PC-3 (cell line): ENCODE measurements at regions not wholly inside any gene's neighbourhood (a gene's known extent, or its start where the extent isn't known, plus 50 kb on each side); places are given as distances from the start of the nearest gene placed in this dataset.
A peak's percentile ranks its signal among the peaks of the same experiment; 100 is the strongest.

Source experiments
- ATAC-seq: fragments of 200-7000 bp; cut with Tn5 transposase; 2 replicates; pipeline ENCODE4 v1.9.1; 2020; ENCODE audit warnings: mild to moderate bottlenecking, moderate library complexity
- BruUV-seq: library from RNA; stranded (reverse); fragments of 400-500 nt; replicated peaks from 2 replicates; lab custom pipeline; 2021; lab: Mats Ljungman, UMichigan
- CTCF ChIA-PET: fragments of 300-600 bp; sonication (Branson Sonifier 250); formaldehyde crosslinking; loops from one replicate; lab custom pipeline; 2022; ENCODE audit warnings: antibody characterized with exemption; lab: Charles Lee
- POLR2A ChIA-PET: fragments of 300-600 bp; sonication (Branson Sonifier 250); formaldehyde crosslinking; loops from one replicate; lab custom pipeline; 2022; ENCODE audit warnings: antibody characterized with exemption; ENCODE audit not compliant: unreplicated experiment; lab: Charles Lee
- DNase-seq: peaks from one replicate; pipeline ENCODE4 v3.0.0-alpha.2; 2015
- H2AFZ ChIP-seq: fragments of 300-600 bp; sonication (generic); 2 replicates; pipeline ENCODE4 v1.6.0; 2016; ENCODE audit warnings: antibody characterized with exemption, low read length
- H3F3A ChIP-seq: fragments of 300-600 bp; sonication (generic); one replicate; pipeline ENCODE4 v1.6.0; 2017; ENCODE audit warnings: antibody characterized with exemption, low read length, control low read depth, mild to moderate bottlenecking; ENCODE audit not compliant: unreplicated experiment
- H3K27ac ChIP-seq: fragments of 300-600 bp; sonication (generic); 2 replicates; pipeline ENCODE4 v1.5.1; 2016; ENCODE audit warnings: mild to moderate bottlenecking, low read length
- H3K27me3 ChIP-seq: fragments of 300-600 bp; sonication (generic); 2 replicates; pipeline ENCODE4 v1.6.1; 2016; ENCODE audit warnings: low read length, mixed read lengths
- H3K36me3 ChIP-seq: fragments of 300-600 bp; sonication (generic); 2 replicates; pipeline ENCODE4 v1.6.1; 2016; ENCODE audit warnings: low read depth, mixed run types, low read length, mixed read lengths
- H3K4me1 ChIP-seq: fragments of 300-600 bp; sonication (generic); 2 replicates; pipeline ENCODE4 v1.5.1; 2016; ENCODE audit warnings: low read length; ENCODE audit not compliant: insufficient read depth
- H3K4me2 ChIP-seq: fragments of 300-600 bp; sonication (generic); 2 replicates; pipeline ENCODE4 v1.6.0; 2016; ENCODE audit warnings: low read length
- H3K4me3 ChIP-seq: fragments of 300-600 bp; sonication (generic); 2 replicates; pipeline ENCODE4 v1.5.1; 2016; ENCODE audit warnings: mild to moderate bottlenecking, low read length, mixed read lengths
- H3K79me2 ChIP-seq: fragments of 300-600 bp; sonication (generic); 2 replicates; pipeline ENCODE4 v1.6.1; 2017; ENCODE audit warnings: low read length, mixed read lengths
- H3K9ac ChIP-seq: fragments of 300-600 bp; sonication (generic); 2 replicates; pipeline ENCODE4 v1.6.0; 2016; ENCODE audit warnings: mild to moderate bottlenecking, low read length
- H3K9me2 ChIP-seq: fragments of 300-600 bp; sonication (generic); replicated peaks from 2 replicates; pipeline ENCODE4 v1.6.1; 2016; ENCODE audit warnings: mixed run types, low read length, mixed read lengths
- H3K9me3 ChIP-seq: fragments of 300-600 bp; sonication (generic); 2 replicates; pipeline ENCODE4 v1.6.1; 2016; ENCODE audit warnings: low read length, mixed read lengths
- H4K20me1 ChIP-seq: fragments of 300-600 bp; sonication (generic); 2 replicates; pipeline ENCODE4 v1.6.1; 2016; ENCODE audit warnings: low read length, mixed read lengths
- CTCF ChIP-seq: fragments of 300-600 bp; sonication (generic); conservative IDR thresholded peaks from 2 replicates; pipeline ENCODE4 v1.5.1; 2017; ENCODE audit warnings: antibody characterized with exemption, low read depth, mild to moderate bottlenecking, low read length
- EZH2 ChIP-seq: fragments of 300-600 bp; sonication (generic); IDR thresholded peaks from one replicate; pipeline ENCODE4 v1.6.1; 2017; ENCODE audit warnings: antibody characterized with exemption, mild to moderate bottlenecking, low read length; ENCODE audit not compliant: unreplicated experiment
- EZH2phosphoT487 ChIP-seq: fragments of 300-600 bp; sonication (generic); IDR thresholded peaks from 2 replicates; pipeline ENCODE4 v1.6.1; 2018; ENCODE audit warnings: mild to moderate bottlenecking, antibody characterized with exemption, low read length, borderline replicate concordance
- intact Hi-C: fragments of 100-400 bp; cut with micrococcal nuclease; formaldehyde crosslinking; loops from 2 replicates; pipeline ENCODE4 v1.9.0; 2023

DNA sequence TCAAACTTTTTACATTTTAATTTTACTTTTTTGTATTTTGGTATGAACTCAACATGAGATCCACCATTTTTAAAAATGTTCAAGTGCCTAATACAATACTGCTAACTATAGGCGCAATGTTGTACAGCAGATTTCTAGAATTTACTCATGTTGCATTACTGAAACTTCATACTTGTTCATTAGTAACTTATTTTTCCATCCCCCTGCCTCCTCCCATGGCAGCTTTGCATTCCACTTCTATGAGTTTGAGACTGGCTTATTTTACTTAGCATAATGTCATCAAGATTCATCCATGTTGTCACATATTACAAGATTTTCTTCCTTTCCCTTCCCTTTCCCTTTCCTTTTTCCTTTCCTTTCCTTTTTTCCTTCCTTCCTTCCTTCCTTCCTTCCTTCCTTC lies 825.9 kb downstream of the SLC16A7 start:
- CTCF ChIA-PET, result no interaction called here

GRCh38 chr12:60437297-60437696 lies 841.5 kb downstream of the SLC16A7 start:
- no peaks in the 10 kb centered on the region for H3K27me3 ChIP-seq
- CTCF ChIA-PET, result no interaction called here
- POLR2A ChIA-PET, result interaction anchor here (0.6 kb wide), 2 partner anchors 29 to 394 kb away, joined by 5 to 6 read pairs; no protein-coding TSS in a partner anchor
- no peaks in the 10 kb centered on the region for H3K4me1 ChIP-seq
- no peaks in the 10 kb centered on the region for H3K36me3 ChIP-seq
- H4K20me1 ChIP-seq, result no peaks in the 10 kb centered on the region
- no peak overlapping the region for H3K9ac ChIP-seq
- BruUV-seq, result no TSS peak
- H3K4me3 ChIP-seq, result no peak overlapping the region
- ATAC-seq (peak; percentile 59), DNase-seq (no peak)
- H3K79me2 ChIP-seq, result no peaks in the 10 kb centered on the region
- no peak overlapping the region for H2AFZ ChIP-seq
- TF ChIP-seq EZH2phosphoT487 (no peak), EZH2 (no peak), CTCF (no peak)
- intact Hi-C loops, result no loop called here
- no peak overlapping the region for H3K27ac ChIP-seq
- no peaks in the 10 kb centered on the region for H3F3A ChIP-seq
- H3K4me2 ChIP-seq, result no peak overlapping the region
- H3K9me2 ChIP-seq, result no peaks in the 10 kb centered on the region
- H3K9me3 ChIP-seq, result no peaks in the 10 kb centered on the region

More for the DNA sequence above, 825.9 kb downstream of the SLC16A7 start:
- Histone ChIP-seq H3K4me2 (no peak overlapping the region), H3F3A (no peaks in the 10 kb centered on the region), H3K36me3 (no peaks in the 10 kb centered on the region), H3K79me2 (no peaks in the 10 kb centered on the region), H4K20me1 (no peaks in the 10 kb centered on the region), H3K9me2 (no peaks in the 10 kb centered on the region), H2AFZ (no peak overlapping the region), H3K9ac (no peak overlapping the region), H3K27me3 (no peaks in the 10 kb centered on the region), H3K4me3 (no peak overlapping the region), H3K4me1 (no peaks in the 10 kb centered on the region), H3K27ac (no peak overlapping the region), H3K9me3 (peaks cover 3% of the 10 kb centered on the region; the same call in 1 of the 2 replicates)
- TF ChIP-seq EZH2 (no peak), CTCF (0 out of 2 replicates have a peak, but pooled peaks have one; percentile 15)
- intact Hi-C loops, result no loop called here
- POLR2A ChIA-PET, result no interaction called here
- ATAC-seq (peak; percentile 31; the same call in 1 of the 2 replicates), DNase-seq (peak; percentile 17)
- no TSS peak for BruUV-seq

- no peak overlapping the region for H3K4me3 ChIP-seq
- no peaks in the 10 kb centered on the region for H3K4me1 ChIP-seq
- no peaks in the 10 kb centered on the region for H3K36me3 ChIP-seq
- no peak for ATAC-seq
- H3K9me3 ChIP-seq, result no peaks in the 10 kb centered on the region
- H3K4me2 ChIP-seq, result no peak overlapping the region
- H3K9ac ChIP-seq, result no peak overlapping the region
- CTCF ChIA-PET, result no interaction called here
- H2AFZ ChIP-seq, result no peak overlapping the region
- H3F3A ChIP-seq, result no peaks in the 10 kb centered on the region
- intact Hi-C loops, result no loop called here
- POLR2A ChIA-PET, result no interaction called here
- H3K79me2 ChIP-seq, result no peaks in the 10 kb centered on the region
- no peak overlapping the region for H3K27ac ChIP-seq
- no peaks in the 10 kb centered on the region for H4K20me1 ChIP-seq
- BruUV-seq, result no TSS peak
- H3K27me3 ChIP-seq, result no peaks in the 10 kb centered on the region
- TF ChIP-seq EZH2, result no peak
- no peak for TF ChIP-seq CTCF
- no peak for TF ChIP-seq EZH2phosphoT487
- no peaks in the 10 kb centered on the region for H3K9me2 ChIP-seq
- no peak for DNase-seq
Observed at GRCh38 chr12:60441577-60441976, 845.7 kb downstream of the SLC16A7 start.
